LNCAP (cell line): ENCODE measurements at regions not wholly inside any gene's neighbourhood (a gene's known extent, or its start where the extent isn't known, plus 50 kb on each side); places are given as distances from the start of the nearest gene placed in this dataset.

Experiments
- CTCF ChIP-seq: fragments of 450-650 bp; IDR thresholded peaks from 2 replicates; pipeline ENCODE4 v1.5.1; 2017; ENCODE audit warnings: mild to moderate bottlenecking

GRCh38 chr6:170040115-170040500, 250.8 kb downstream of the DLL1 start:
- no peak for TF ChIP-seq CTCF

GRCh38 chr6:170039156-170040114, 251.4 kb downstream of the DLL1 start:
- no peak for TF ChIP-seq CTCF

- no peak for TF ChIP-seq CTCF
Observed at GRCh38 chr6:170038708-170039107, 252.2 kb downstream of the DLL1 start.

- no peak for TF ChIP-seq CTCF
Observed at GRCh38 chr6:170038251-170038650, 252.6 kb downstream of the DLL1 start.

GRCh38 chr6:170037541-170038250, 253.2 kb downstream of the DLL1 start:
- TF ChIP-seq CTCF: no peak

GRCh38 chr6:170036916-170037315, 254.0 kb downstream of the DLL1 start:
- TF ChIP-seq CTCF: no peak

- no peak for TF ChIP-seq CTCF
Observed at GRCh38 chr6:170035901-170036304, 255.0 kb downstream of the DLL1 start.
